Dermis microvascular lymphatic vessel endothelial cell (primary cell): ENCODE measurements at regions not wholly inside any gene's neighbourhood (a gene's known extent, or its start where the extent isn't known, plus 50 kb on each side); places are given as distances from the start of the nearest gene placed in this dataset.
"Not testable (repeated sequence)": the region's sequence is repeated elsewhere in the genome, so short reads cannot be mapped to it uniquely, and the experiment has no call there.

Experiments
- DNase-seq, 2 donors: peaks; one replicate each; pipeline versions ENCODE4 v3.0.0 to v3.0.0-alpha.2; 2010; ENCODE audit warnings: low read depth in 2 of 2

DNA sequence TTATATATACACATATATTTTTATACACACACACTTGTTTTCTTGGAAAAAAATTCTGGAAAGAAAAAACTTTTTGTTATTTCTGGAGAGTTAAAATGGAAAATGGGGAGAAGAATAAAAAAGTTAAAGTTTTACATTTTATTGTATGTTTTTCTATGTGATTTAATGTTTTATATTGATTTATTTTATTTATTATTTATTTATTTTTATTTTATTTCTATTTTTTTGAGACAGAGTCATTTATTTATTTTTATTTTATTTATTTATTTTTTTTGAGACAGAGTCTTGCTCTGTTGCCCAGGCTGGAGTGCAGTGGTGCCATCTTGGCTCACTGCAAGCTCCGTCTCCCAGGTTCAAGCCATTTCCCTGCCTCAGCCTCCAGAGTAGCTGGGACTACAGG, 307.0 kb upstream of the FAM98A start:
- not testable (repeated sequence) for DNase-seq

DNA sequence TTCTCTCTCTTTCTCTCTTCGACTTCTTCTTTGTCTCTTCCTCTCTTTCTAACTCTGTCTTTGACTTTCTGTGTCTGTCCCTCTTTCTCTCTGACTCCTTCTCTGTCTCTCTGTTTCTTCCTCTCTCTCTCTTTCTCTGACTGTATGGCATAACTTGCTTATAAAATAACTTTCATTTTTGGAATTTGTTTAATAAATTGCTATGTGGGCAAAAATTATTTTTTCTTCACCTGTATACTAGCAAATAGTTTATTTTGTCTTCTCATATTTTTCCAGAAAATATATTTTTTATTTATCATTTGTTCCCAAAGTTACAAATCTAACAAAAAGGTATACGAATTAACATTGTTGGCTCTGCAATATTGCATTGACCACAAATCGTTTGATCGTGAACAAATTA, 305.7 kb upstream of the FAM98A start:
- DNase-seq = no peak

DNA sequence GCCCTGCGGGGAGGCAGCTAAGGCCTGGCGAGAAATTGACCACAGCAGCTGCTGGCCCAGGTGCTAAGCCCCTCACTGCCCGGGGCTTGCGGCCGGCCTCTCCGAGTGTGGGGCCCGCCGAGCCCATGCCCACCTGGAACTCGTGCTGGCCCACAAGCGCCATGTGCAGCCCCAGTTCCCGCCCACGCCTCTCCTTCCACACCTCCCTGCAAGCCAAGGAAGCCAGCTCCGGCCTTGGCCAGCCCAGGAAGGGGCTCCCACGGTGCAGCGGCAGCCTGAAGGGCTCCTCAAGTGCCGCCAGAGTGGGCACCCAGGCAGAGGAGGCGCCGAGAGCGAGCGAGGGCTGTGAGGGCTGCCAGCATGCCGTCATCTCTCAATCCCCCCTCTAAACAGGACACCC, 304.6 kb upstream of the FAM98A start:
- DNase-seq = no peak

- DNase-seq = no peak
Observed at GRCh38 chr2:33903215-33903614, 304.1 kb upstream of the FAM98A start.

- DNase-seq = no peak
Observed at GRCh38 chr2:33900610-33901009, 301.5 kb upstream of the FAM98A start.

GRCh38 chr2:33897741-33898140, 298.6 kb upstream of the FAM98A start:
- peak in 1 of 2 donors; percentile 2 for DNase-seq

DNA sequence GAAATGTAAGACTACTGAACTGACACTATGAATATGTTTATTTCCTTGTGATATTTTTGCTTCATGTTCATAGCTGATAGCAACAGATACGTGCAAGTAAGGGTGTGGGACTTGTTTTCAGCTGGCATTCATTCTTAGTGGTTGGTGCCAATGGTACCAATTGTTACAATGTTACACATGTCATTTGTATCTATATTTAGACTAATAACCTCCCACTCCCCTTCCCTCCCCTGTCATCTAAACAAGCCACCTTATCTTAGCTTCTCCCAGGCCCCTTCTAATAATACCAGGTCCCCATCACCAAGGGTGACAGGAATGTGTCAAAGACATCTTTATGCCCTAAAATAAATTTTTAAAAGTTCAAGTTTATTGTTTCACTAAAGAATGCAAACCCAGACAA, 294.7 kb upstream of the FAM98A start:
- DNase-seq = no peak

GRCh38 chr2:33891616-33892015, 292.5 kb upstream of the FAM98A start:
- no peak for DNase-seq

- DNase-seq = no peak
Observed at GRCh38 chr2:33890686-33891085, 291.6 kb upstream of the FAM98A start.

- no peak for DNase-seq
Observed at GRCh38 chr2:33877348-33878016, 278.4 kb upstream of the FAM98A start.

- DNase-seq = no peak
Observed at GRCh38 chr2:33873076-33873605, 274.0 kb upstream of the FAM98A start.

DNA sequence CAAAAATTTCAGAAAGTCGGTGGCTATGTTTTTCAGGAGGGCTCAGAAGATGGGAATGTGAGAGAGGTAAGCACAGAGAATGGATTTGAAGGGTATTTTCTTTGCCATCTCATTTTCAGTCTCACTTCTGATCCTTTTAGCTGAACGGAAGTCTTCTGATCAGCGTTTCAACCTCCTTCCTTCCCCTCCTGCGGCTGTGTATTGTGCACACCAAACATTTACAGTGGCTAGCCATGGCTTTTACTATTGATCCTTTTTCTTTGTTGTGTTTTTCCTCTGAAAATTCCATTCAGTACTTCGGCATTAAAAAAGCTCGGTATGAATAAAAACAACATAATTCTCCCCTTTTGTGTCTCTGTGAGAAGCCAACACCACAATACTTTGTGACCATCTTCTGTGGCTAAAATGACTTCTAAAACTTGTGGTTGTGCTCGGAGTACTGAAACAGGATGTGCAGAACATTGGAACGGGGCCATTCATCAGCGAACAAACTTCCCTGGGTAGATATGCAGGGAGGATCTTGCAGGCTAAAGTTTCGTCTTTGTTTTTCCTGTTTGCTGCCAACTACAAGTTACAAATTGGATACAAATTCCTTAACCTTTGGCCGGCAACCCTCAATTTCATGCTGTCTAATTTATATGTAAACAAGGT, 260.8 kb upstream of the FAM98A start:
- DNase-seq = no peak

- DNase-seq = peak in 1 of 2 donors; percentile 14
Observed at GRCh38 chr2:33859176-33859575, 260.1 kb upstream of the FAM98A start.

- no peak for DNase-seq
Observed at GRCh38 chr2:33848486-33848885, 249.4 kb upstream of the FAM98A start.

DNA sequence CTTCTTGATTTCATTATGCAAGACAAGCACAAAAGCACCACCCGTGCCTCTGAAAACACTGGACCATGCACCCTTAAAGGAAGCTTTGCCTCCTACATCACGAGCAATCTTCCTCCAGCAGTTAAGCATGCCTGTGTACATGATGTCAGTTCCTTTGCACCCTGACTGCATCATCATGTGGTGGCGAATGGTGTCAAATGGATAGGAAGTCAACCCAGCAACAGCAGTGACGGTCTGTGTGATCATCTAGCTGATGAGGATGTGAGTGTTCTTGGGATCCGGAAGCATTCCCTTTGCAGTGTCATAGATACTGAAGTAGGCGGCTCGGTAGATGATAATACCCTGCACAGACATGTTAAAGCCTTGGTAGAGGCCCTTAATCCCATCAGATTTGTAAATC, 240.7 kb upstream of the FAM98A start:
- no peak for DNase-seq

DNA sequence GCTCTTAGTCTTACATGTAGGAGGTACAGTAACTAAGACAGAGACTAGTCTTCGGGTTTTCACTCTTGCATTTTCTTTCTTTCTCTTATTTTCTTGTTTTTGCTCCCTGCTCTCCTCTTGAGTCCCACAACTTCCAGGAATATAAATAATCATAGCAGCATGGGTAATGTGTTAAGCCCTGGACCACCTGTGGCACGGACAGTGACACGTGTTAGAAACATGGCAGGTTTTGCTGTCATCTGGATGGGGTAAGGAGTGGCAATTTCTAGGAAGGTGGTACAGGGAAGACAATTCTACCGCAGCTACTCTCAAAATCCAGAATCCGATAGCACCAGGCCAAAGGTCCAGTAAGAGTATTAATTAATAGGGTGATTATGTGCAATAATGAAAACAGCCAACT, 237.5 kb upstream of the FAM98A start:
- no peak for DNase-seq

GRCh38 chr2:33835911-33836310, 236.8 kb upstream of the FAM98A start:
- DNase-seq = no peak

GRCh38 chr2:33822964-33823363, 223.9 kb upstream of the FAM98A start:
- no peak for DNase-seq

GRCh38 chr2:33812707-33813106, 213.6 kb upstream of the FAM98A start:
- no peak for DNase-seq

GRCh38 chr2:33810046-33810835, 211.1 kb upstream of the FAM98A start:
- no peak for DNase-seq

GRCh38 chr2:33806041-33806440, 206.9 kb upstream of the FAM98A start:
- no peak for DNase-seq

GRCh38 chr2:33804155-33804554, 205.1 kb upstream of the FAM98A start:
- no peak for DNase-seq
